DMS53 treated with DMSO at 0.1 percent for 48 hours (cell line): ENCODE measurements at regions not wholly inside any gene's neighbourhood (a gene's known extent, or its start where the extent isn't known, plus 50 kb on each side); places are given as distances from the start of the nearest gene placed in this dataset.
"Not testable (repeated sequence)": the region's sequence is repeated elsewhere in the genome, so short reads cannot be mapped to it uniquely, and the experiment has no call there.

Source experiments
- DNase-seq: peaks from one replicate; lab custom pipeline; 2025; ENCODE audit not compliant: unreplicated experiment; lab: John Stamatoyannopoulos, UW

- no peak for DNase-seq
Measured at GRCh38 chr13:38160131-38160530, 189.5 kb upstream of the UFM1 start.

DNA sequence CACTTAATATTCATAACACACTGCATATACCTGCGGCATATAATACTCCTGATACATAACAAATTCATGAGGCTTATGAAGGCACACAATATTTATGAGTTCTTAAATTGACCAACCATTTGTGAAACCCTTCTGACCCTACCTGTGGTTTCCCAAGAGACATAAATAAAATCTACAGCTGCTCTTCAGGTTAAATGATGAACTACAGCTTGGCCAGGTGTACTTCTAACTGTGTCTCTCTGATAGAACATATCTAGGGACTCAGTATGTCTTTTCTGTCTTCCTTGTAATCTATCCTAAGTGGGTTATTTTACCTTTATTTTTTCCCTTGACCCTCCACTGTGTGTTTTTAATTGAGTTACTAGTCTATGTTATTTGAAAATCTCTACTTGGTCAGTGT is 189.9 kb upstream of the UFM1 start:
- DNase-seq, result no peak

- DNase-seq, result no peak
Measured at GRCh38 chr13:38147050-38147449, 202.6 kb upstream of the UFM1 start.

DNA sequence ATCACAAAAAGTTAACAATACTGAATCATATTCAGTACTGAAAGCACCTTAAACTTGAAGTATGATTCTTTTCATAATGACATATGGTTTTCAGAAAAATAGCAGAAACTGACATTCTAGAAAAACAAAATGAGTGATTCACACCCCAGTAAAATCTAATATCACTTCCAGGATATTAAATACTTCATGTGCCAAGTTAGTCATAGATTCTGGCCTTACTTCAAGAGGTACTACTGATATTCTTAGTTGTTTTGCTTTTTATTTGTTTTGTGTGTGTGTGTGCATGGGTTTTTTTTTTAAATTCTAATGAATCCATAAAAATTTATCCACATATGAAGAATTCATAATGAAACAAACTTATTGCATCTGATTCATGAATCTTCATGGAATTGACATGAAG is 207.9 kb upstream of the UFM1 start:
- DNase-seq, result no peak

GRCh38 chr13:38135592-38135991 is 214.1 kb upstream of the UFM1 start:
- no peak for DNase-seq

DNA sequence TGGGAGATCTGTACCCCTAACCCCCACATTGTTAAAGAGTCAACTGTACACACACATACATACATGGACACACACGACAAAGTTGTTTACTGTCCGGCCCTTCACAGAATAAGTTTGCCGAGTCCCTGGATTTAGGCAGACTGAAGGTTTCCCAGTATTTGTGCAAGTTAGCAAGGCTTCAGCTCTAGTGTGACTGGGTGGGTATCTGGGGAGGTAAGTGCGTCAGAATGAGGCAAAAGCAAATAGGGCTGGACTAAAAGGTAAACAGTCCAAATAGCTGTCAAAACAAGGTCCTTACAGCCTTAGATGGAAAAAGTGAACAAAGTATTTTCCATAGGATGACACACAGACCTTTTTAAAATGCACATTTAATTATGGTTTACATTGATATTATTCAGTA is 228.4 kb upstream of the UFM1 start:
- peak; percentile 84 for DNase-seq

DNA sequence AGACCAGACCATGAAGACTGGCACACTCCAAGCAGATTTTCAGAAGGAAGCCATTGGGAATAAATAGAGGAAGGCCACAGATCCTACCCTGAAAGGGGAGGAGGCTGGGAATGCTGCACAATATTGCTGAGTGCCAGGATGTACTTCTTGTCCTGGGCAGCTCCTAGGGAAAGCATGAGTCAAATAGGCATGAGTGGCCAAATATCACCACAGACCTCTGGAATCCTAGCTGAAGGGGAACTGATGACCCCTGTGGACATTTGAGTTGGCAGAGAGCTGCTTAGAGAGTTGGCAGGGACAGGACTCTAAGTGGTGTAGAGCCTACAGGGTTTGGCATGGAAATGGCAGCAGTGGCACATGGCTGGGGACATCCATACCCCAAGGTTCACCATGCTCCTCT is 234.3 kb upstream of the TRPC4 start:
- DNase-seq, result no peak

- no peak for DNase-seq
Measured at GRCh38 chr13:38099751-38100150, 230.2 kb upstream of the TRPC4 start.

GRCh38 chr13:38093425-38093824 is 223.9 kb upstream of the TRPC4 start:
- no peak for DNase-seq

DNA sequence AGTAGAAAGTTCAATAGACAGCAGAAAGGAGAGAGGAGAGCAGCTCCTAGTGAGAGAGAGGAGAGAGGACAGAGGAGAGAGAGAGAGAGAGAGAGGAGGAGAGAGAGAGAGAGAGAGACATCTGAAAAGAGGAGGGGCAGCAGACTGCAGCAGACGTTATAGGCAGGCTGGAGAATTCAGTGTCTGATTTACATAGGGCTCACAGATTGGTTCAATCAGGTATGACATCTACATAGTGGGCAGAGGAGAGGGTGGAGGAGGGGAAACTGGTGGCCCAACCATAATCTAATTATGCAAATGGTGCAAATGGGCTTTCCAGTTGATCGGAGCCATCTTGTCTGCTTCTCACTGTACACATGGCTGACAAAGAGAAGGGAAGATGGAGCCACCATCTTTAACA is 221.3 kb upstream of the TRPC4 start:
- no peak for DNase-seq

GRCh38 chr13:38086721-38087120 is 217.1 kb upstream of the TRPC4 start:
- DNase-seq, result no peak

- DNase-seq, result no peak
Measured at GRCh38 chr13:38086013-38086412, 216.4 kb upstream of the TRPC4 start.

- no peak for DNase-seq
Measured at GRCh38 chr13:38073931-38074330, 204.4 kb upstream of the TRPC4 start.

DNA sequence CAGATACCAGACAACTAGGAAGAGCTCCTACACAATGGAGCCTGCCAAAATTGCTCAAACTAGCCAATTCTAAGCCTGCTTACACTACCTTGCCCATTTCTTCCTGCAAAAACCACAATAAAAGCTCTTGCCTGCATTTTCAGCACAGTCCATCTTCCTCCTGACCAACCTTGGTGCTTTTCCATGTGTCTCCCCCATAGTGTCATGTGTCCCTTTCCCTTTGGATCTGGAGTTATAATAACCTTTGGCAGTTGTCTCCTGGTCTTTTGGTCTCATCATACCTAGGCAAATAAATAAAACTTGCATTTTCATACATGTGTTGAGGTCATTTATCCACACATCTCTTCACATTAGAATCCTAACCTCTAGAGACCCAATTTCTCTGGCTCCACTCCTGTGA is 203.1 kb upstream of the TRPC4 start:
- no peak for DNase-seq

GRCh38 chr13:38071340-38071739 is 201.8 kb upstream of the TRPC4 start:
- DNase-seq, result not testable (repeated sequence)

DNA sequence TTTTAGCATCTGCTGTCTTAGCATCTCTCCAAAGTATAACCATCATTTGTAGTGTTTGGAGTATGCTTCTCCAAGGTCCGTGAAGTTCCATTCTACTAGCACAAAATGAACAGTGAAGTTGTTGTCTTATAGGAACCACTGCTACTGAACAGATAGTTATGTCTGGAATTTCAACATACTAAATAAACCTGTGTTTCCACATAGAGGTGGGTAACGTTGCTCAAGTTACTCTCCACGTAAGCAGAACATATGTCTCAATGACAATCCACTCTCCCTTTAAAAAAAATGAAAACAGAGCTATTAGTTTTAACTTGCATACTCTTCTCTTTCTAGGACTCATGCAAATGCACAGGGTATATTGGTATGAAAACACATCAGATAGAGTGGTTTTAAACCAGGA is 184.3 kb upstream of the TRPC4 start:
- DNase-seq, result no peak

DNA sequence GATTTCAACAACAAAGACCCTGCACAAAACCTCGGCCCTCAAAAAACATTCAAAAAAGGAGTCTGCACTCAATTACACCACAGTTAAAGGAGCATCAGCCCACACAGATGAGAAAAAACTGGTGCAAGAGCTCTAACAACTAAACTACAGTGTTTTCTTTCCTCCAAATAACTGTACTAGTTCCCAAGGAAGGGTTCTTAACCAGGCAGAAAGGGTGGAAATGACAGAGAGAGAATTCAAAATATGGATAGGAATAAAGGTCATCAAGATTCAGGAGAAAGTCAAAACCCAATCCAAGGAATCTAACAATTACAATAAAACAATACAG is 176.4 kb upstream of the TRPC4 start:
- no peak for DNase-seq

GRCh38 chr13:38045278-38046048 is 175.9 kb upstream of the TRPC4 start:
- peak; percentile 12 for DNase-seq

DNA sequence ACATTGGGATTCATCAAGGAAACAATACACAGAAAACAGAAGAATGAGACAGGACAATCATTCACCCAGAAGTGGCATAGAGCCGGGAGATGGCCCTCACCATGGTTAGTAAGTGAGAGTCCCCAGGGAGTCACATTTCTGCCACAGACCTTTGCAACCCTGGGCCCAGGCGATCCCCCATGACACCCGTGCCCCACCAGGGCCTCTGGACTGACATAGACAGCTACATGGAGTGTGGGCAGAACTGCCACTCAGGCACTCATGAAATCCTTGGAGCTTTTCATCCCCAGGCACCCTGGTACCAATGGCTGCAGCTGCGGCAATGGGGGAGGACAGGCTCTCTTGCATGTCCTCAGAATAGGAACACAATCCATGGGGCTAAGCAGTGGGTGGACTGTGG is 174.5 kb upstream of the TRPC4 start:
- no peak for DNase-seq

- DNase-seq, result no peak
Measured at GRCh38 chr13:38042771-38043170, 173.2 kb upstream of the TRPC4 start.

GRCh38 chr13:38024431-38024830 is 154.9 kb upstream of the TRPC4 start:
- no peak for DNase-seq

DNA sequence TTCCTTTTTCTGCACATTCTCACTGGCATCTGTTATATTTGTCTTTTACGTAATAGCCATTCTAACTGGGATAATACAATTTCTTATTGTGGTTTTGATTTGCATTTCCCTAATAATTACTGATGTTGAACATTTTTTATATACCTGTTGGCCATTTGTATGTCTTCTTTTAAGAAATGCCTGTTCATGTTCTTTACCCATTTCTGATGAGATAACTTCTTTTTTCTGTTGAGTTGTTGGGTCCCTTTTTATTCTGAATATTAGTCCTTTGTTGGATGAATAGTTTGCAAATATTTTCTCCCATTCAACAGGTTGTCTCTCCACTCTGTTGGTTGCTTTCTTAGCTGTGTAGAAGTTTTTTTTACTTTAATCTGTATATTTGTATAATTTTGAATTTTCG is 147.7 kb upstream of the TRPC4 start:
- DNase-seq, result no peak

DNA sequence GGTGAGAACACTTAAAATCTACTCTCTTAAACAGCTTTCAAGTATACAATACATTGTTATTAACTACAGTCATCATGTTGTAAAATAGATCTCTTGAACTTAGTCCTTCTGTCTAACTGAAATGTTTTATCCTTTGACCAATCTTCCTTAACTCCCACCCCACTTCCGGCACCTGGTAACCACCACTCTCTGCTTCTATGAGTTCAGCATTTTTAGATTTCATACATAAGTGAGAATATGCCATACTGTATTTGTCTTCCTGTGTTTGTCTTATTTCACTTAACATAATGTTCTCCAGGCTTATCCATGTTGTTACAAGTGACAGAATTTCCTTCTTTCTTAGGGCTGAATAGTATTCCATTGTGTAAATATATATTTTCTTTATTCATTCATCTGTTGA is 144.1 kb upstream of the TRPC4 start:
- no peak for DNase-seq

- no peak for DNase-seq
Measured at GRCh38 chr13:38012096-38012495, 142.5 kb upstream of the TRPC4 start.
